OCI-LY7 (cell line): ENCODE measurements at regions not wholly inside any gene's neighbourhood (a gene's known extent, or its start where the extent isn't known, plus 50 kb on each side); places are given as distances from the start of the nearest gene placed in this dataset.

Experiments used
- BruUV-seq: library from RNA; stranded (reverse); fragments of 400-500 nt; replicated peaks from 2 replicates; lab custom pipeline; 2021; lab: Mats Ljungman, UMichigan
- CTCF ChIA-PET: fragments of 300-600 bp; sonication (Branson Sonifier 250); formaldehyde crosslinking; loops from one replicate; lab custom pipeline; 2022; ENCODE audit warnings: antibody characterized with exemption; ENCODE audit not compliant: unreplicated experiment; lab: Charles Lee
- POLR2A ChIA-PET: fragments of 300-600 bp; sonication (Branson Sonifier 250); formaldehyde crosslinking; loops from one replicate; lab custom pipeline; 2022; ENCODE audit warnings: antibody characterized with exemption; lab: Charles Lee
- DNase-seq: peaks from one replicate; pipeline ENCODE4 v3.0.0-alpha.2; 2015; ENCODE audit warnings: low spot score
- H2AFZ ChIP-seq: fragments of 200-600 bp; sonication (generic), shearing (Covaris generic); 2 replicates; pipeline ENCODE4 v1.6.1; 2014; ENCODE audit warnings: mild to moderate bottlenecking, antibody characterized with exemption, low read length, moderate library complexity
- H3K27ac ChIP-seq: fragments of 200-600 bp; sonication (generic); 2 replicates; pipeline ENCODE4 v1.5.1; 2014; ENCODE audit warnings: mixed run types, low read depth, mild to moderate bottlenecking, moderate library complexity, low read length, inconsistent platforms; ENCODE audit not compliant: poor library complexity, severe bottlenecking
- H3K36me3 ChIP-seq: fragments of 200-600 bp; sonication (generic); 2 replicates; pipeline ENCODE4 v1.6.1; 2014; ENCODE audit warnings: mild to moderate bottlenecking, antibody characterized with exemption, low read length, moderate library complexity, mixed read lengths; ENCODE audit not compliant: insufficient read depth
- H3K4me1 ChIP-seq: fragments of 200-600 bp; sonication (generic); 2 replicates; pipeline ENCODE4 v1.5.1; 2014; ENCODE audit warnings: mild to moderate bottlenecking, low read length; ENCODE audit not compliant: insufficient read depth, poor library complexity, severe bottlenecking
- H3K4me2 ChIP-seq: fragments of 200-600 bp; sonication (generic); 2 replicates; pipeline ENCODE4 v1.6.1; 2014; ENCODE audit warnings: mild to moderate bottlenecking, low read length
- H3K4me3 ChIP-seq: fragments of 200-600 bp; sonication (generic); 2 replicates; pipeline ENCODE4 v1.5.1; 2014; ENCODE audit warnings: mild to moderate bottlenecking, low read depth, low read length; ENCODE audit not compliant: poor library complexity, severe bottlenecking
- H3K79me2 ChIP-seq: fragments of 200-600 bp; sonication (generic); 2 replicates; pipeline ENCODE4 v1.6.1; 2016; ENCODE audit warnings: low read depth, mild to moderate bottlenecking, low read length, moderate library complexity, mixed read lengths; ENCODE audit not compliant: insufficient read depth
- H3K9me2 ChIP-seq: fragments of 200-600 bp; sonication (generic); 2 replicates; pipeline ENCODE4 v1.6.1; 2016; ENCODE audit warnings: mild to moderate bottlenecking, low read length, mixed read lengths; ENCODE audit not compliant: insufficient read depth
- H3K9me3 ChIP-seq: fragments of 200-600 bp; sonication (generic); 2 replicates; pipeline ENCODE4 v1.6.1; 2014; ENCODE audit warnings: mild to moderate bottlenecking, mixed run types, low read length, mixed read lengths
- H4K20me1 ChIP-seq: fragments of 200-600 bp; sonication (generic); 2 replicates; pipeline ENCODE4 v1.6.1; 2014; ENCODE audit warnings: mild to moderate bottlenecking, antibody characterized with exemption, low read length, moderate library complexity, mixed read lengths; ENCODE audit not compliant: insufficient read depth
- CTCF ChIP-seq: fragments of 200-600 bp; sonication (generic); conservative IDR thresholded peaks from 2 replicates; pipeline ENCODE4 v1.5.1; 2014; ENCODE audit warnings: mild to moderate bottlenecking, antibody characterized with exemption, low read length, moderate library complexity, mixed read lengths
- EZH2phosphoT487 ChIP-seq: fragments of 200-600 bp; sonication (generic); IDR thresholded peaks from 2 replicates; pipeline ENCODE4 v1.6.1; 2018; ENCODE audit warnings: low read depth, borderline replicate concordance, mild to moderate bottlenecking, mixed run types, antibody characterized with exemption, low read length, moderate library complexity, mixed read lengths
- intact Hi-C: fragments of 100-400 bp; cut with micrococcal nuclease; formaldehyde crosslinking; loops from one replicate; pipeline ENCODE4 v1.10.0; 2022; ENCODE audit not compliant: unreplicated experiment

DNA sequence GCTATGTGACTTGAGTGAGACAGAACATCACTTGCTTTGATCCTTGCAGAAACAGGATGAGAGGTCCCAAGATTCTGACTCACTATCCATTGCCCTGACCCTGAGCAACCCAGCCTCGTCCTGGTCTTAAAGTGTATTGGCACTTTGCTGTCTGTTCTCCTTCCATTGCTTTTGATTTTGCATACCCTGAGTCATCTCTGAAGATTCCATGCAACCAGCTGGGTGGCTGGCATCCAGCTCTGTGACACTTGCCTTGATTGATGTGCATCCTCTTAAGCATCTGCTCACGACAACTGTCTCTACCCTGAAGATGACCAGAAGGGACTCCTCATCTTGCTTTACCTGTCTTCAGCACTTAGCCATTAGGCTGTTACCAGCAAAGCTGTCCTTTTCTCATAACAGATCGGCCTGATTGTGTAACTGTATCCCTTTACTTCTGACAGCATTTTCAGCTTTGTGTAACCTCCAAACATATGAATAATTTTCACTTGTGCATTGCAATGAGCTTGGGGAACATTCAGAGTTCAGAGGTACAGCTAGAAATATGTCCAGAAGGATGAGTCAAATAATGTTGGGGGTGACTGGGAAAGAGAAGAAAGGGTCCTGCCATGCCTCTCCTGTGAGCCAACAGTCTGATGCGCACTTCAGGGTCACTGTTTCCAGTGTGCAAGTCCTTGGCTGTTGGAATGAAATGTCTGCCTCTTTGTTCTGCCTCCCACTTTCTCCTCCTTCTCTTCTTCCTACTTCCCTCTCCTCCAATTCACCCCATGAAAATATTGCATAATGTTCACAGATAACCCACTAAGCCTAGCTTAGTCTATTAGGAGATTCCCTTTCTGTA lies 249.7 kb upstream of the OSR1 start:
- Histone ChIP-seq H3K79me2 (no peaks in the 10 kb centered on the region), H3K4me2 (no peak overlapping the region), H3K36me3 (no peaks in the 10 kb centered on the region), H3K27ac (no peak overlapping the region), H4K20me1 (no peaks in the 10 kb centered on the region), H3K9me3 (no peaks in the 10 kb centered on the region), H3K4me3 (no peak overlapping the region), H3K4me1 (no peaks in the 10 kb centered on the region), H3K9me2 (no peaks in the 10 kb centered on the region), H2AFZ (no peak overlapping the region)
- TF ChIP-seq EZH2phosphoT487 (no peak), CTCF (no peak)
- BruUV-seq = no TSS peak
- intact Hi-C loops = no loop called here
- DNase-seq = no peak
- CTCF ChIA-PET = no interaction called here
- POLR2A ChIA-PET = interaction anchor here (0.6 kb wide), 1 partner anchor 89 kb away, joined by 4 read pairs; no protein-coding TSS in a partner anchor

DNA sequence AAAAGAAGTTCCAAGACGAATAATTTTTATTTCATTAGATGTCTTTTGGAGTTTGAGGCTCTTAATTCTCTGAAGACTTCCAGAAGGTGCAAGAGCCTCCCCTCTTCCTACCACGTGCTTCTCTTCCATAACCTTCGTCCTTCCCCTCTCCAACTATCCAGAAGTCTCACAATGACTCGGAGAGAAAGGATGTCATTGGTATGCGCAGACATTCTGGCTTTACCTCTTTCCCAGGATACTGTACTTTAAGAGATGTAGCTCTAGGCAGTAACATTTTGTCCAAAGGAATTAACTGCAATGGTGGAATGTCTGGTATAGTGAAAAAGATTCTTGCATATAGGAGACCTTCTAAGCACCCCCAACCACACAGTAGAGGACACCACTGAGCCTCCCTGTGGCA lies 249.0 kb upstream of the OSR1 start:
- intact Hi-C loops = no loop called here
- no peak for DNase-seq
- H2AFZ ChIP-seq = no peak overlapping the region
- no peaks in the 10 kb centered on the region for H3K9me2 ChIP-seq
- H3K27ac ChIP-seq = no peak overlapping the region
- H3K4me3 ChIP-seq = no peak overlapping the region
- no peaks in the 10 kb centered on the region for H3K4me1 ChIP-seq
- no peak for TF ChIP-seq CTCF
- no peak for TF ChIP-seq EZH2phosphoT487
- H3K9me3 ChIP-seq = no peaks in the 10 kb centered on the region
- no peak overlapping the region for H3K4me2 ChIP-seq
- H3K36me3 ChIP-seq = no peaks in the 10 kb centered on the region
- POLR2A ChIA-PET = no interaction called here
- CTCF ChIA-PET = no interaction called here
- no peaks in the 10 kb centered on the region for H4K20me1 ChIP-seq
- H3K79me2 ChIP-seq = no peaks in the 10 kb centered on the region
- no TSS peak for BruUV-seq

DNA sequence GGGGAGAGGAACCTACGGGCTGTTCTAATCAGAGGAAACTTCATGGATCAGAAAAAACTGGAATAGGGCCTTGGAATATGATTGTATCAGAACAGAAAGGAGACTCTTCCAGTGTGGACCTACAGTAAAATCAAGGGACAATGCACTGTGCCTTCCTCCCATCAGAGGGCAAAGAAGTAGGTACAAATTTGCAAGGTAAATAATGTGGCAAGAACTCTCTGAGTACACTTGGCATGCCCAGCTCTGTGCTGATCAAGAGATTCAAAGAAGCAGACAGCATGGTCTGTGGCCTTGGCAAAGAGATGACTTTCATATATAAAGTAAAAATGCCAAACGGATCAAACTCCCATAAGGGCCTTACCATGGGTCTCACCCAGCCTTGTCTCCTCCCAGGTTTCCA lies 242.6 kb upstream of the OSR1 start:
- no peak for DNase-seq
- H3K36me3 ChIP-seq = no peaks in the 10 kb centered on the region
- H3K4me1 ChIP-seq = no peaks in the 10 kb centered on the region
- BruUV-seq = no TSS peak
- no peak overlapping the region for H3K4me3 ChIP-seq
- H2AFZ ChIP-seq = no peak overlapping the region
- H4K20me1 ChIP-seq = no peaks in the 10 kb centered on the region
- H3K9me2 ChIP-seq = no peaks in the 10 kb centered on the region
- no peak for TF ChIP-seq CTCF
- no peak for TF ChIP-seq EZH2phosphoT487
- ChIA-PET CTCF (no interaction called here), POLR2A (no interaction called here)
- no peak overlapping the region for H3K4me2 ChIP-seq
- no peak overlapping the region for H3K27ac ChIP-seq
- no peaks in the 10 kb centered on the region for H3K9me3 ChIP-seq
- intact Hi-C loops = no loop called here
- H3K79me2 ChIP-seq = no peaks in the 10 kb centered on the region
